Epithelial cell of proximal tubule (primary cell): ENCODE measurements at regions not wholly inside any gene's neighbourhood (a gene's known extent, or its start where the extent isn't known, plus 50 kb on each side); places are given as distances from the start of the nearest gene placed in this dataset.

ENCODE experiments used
- DNase-seq: peaks from one replicate; pipeline ENCODE4 v3.0.0-alpha.2; 2011; ENCODE audit warnings: low read depth
- H3K4me3 ChIP-seq: 2 replicates; pipeline ENCODE4 v1.5.1; 2011; ENCODE audit warnings: low read depth, mild to moderate bottlenecking, low read length
- TF ChIP-seq, protein P1 (sequence below): conservative IDR thresholded peaks from 2 replicates; pipeline ENCODE4 v1.5.1; 2012; ENCODE audit warnings: low read depth, mild to moderate bottlenecking, low read length

DNA sequence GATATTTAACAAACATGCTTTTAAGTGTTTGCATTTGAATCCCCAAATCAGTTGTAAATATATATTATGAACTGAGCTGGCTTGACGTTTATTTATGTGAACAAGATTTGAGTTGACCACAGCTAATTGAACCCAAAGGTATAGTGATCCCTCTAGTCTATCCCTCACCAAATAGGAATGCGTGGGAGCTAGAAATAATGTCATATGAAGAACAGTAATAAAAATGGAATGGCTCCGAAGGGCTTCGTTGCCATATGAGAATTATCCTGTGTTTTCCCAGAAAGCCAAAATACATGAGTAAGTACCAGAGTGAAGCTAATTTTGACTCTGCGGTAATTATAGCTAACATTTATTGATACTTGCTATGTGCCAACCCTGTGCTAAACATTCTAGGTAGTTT is 142.7 kb downstream of the ADCYAP1 start:
- no peak for DNase-seq
- TF ChIP-seq, protein P1, sequence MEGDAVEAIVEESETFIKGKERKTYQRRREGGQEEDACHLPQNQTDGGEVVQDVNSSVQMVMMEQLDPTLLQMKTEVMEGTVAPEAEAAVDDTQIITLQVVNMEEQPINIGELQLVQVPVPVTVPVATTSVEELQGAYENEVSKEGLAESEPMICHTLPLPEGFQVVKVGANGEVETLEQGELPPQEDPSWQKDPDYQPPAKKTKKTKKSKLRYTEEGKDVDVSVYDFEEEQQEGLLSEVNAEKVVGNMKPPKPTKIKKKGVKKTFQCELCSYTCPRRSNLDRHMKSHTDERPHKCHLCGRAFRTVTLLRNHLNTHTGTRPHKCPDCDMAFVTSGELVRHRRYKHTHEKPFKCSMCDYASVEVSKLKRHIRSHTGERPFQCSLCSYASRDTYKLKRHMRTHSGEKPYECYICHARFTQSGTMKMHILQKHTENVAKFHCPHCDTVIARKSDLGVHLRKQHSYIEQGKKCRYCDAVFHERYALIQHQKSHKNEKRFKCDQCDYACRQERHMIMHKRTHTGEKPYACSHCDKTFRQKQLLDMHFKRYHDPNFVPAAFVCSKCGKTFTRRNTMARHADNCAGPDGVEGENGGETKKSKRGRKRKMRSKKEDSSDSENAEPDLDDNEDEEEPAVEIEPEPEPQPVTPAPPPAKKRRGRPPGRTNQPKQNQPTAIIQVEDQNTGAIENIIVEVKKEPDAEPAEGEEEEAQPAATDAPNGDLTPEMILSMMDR = no peak
- no peak overlapping the region for H3K4me3 ChIP-seq

DNA sequence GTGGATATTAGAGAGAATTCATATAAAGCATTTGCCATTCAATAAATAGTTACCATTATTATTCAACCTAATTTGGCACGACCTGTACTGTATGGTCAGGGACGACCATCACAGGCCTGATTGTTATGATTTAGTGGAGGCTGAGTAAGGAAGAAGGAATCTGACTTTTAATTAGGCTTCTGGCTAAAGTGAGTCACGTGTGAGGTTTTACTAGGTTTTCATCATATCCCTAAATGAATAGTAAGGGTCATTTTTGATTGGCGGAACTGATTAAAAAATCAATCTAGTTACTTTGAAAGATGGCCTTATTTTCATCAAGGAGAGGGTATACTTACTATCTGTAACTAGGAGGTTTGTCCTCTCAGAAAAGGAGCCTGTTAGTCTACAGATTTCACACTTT is 143.4 kb downstream of the ADCYAP1 start:
- no peak for DNase-seq
- TF ChIP-seq, protein P1 = no peak
- no peak overlapping the region for H3K4me3 ChIP-seq

DNA sequence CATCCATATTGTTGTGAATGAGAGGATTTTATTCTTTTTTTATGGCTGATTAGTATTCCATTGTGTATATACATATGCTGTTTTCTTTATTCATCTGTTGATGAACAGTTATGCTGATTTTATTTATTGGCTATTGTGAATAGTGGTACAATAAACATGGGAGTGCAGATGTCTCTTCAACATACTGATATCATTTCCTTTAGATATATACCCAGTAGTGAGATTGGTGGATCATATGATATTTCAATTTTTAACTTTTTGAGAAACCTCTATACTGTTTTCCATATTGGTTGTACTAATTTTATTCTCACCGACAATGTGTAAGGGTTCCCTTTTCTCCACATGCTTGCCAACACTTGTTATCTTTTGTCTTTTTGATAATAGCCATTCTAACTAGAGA is 144.5 kb downstream of the ADCYAP1 start:
- TF ChIP-seq, protein P1 = no peak
- no peak for DNase-seq
- H3K4me3 ChIP-seq = no peak overlapping the region

DNA sequence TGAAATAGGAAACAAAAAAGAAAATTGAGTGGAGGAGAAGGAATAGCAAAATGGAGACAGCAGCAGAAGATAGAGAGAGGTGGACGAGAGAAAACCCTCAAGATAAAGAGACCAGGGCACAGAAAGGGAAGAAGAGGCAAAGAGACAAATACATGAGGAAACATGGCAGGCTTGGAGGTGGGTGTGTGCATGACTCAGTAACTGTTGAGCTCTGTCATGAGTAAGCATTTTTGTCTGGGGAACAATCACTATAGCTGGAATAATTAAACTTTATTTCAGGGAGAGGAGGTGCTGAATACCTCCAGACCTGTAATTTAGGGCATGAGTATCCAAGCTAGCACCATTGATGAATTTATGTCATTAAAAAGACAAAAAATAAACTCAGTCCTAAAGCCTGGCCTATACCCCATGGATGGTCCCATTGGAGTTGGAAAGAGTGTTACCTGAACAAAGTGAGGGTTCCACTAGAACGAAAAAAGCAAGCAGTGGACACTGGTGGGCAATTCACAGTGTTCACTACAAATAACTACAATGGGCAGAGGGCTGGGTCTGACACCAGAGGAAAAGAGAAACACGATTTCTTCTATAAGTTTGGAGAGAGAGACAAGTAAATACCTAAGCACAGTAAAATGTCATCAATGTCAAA is 145.5 kb downstream of the ADCYAP1 start:
- no peak for DNase-seq
- TF ChIP-seq, protein P1 = no peak
- no peak overlapping the region for H3K4me3 ChIP-seq

DNA sequence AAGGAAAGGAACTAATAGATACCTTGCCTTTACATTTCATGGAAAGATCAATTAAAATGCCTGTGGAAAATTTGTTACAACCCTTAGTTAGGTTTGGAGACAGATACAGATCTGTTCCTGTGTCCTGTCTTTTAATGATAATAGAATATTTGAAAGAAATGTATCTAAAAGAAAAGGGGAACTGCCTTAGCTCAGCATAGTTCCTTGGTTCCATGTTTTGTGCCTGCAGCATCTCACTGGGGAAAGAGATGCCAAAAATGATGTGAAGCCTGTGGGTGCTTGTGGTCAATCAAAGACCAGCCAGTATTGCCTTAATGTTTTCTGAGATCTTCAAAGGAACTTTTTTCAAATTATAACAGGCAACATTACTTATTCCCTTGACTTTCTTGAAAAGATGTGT is 147.6 kb downstream of the ADCYAP1 start:
- no peak overlapping the region for H3K4me3 ChIP-seq
- no peak for DNase-seq
- TF ChIP-seq, protein P1 = no peak

DNA sequence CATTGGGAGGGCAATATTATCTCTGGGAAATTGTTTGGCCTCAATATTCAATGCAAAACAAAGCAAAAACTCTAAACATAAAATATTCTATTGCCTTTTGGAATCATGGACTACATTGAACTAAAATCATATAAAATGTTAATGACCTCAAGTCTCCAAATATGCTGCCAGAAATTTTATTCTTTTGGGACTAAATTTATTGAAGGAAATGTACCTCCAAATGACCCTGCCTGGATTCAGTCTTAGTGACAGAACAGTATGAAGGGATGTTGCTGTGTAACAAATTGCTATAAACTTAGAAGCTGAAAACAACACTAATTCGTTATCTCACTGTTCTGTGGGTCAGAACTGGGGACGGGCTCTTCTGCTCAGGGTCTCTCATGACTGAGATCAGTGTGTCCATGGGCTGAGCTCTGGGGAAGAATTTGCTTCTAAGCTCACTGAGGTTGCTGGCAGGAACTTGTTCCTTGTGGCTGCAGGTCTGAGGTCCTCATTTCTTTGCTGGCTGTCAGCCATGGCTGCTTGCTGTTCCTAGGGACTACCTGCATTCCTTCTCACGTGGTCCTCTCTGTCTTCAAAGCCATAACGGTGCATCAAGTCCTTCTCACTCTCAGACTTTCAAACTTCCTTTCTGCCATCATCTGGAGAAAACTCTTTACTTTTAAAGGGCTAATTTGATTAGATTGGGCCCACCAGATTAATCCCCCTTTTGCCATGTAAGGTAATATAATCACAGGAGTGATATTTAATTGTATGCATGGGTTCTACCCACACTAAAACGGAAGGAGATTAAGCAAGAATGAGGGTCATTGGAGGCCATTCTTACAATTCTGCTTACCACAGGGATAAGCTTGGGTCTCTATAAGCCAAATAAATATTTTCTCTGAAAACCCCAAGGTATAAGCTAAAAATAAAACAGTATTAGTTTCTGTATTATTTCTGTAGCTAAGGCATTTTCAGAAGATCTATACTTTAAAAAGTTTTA is 149.0 kb downstream of the ADCYAP1 start:
- TF ChIP-seq, protein P1 = no peak
- no peak for DNase-seq

More for the DNA sequence above, 149.0 kb downstream of the ADCYAP1 start:
- no peak overlapping the region for H3K4me3 ChIP-seq
